HepG2 (cell line): ENCODE measurements at regions not wholly inside any gene's neighbourhood (a gene's known extent, or its start where the extent isn't known, plus 50 kb on each side); places are given as distances from the start of the nearest gene placed in this dataset.
A peak's percentile ranks its signal among the peaks of the same experiment; 100 is the strongest.

Experiments used
- ATF6 ChIP-seq: sonication (generic); formaldehyde crosslinking; conservative IDR thresholded peaks from 2 replicates; pipeline ENCODE4 v1.4.0; 2020; ENCODE audit warnings: missing genetic modification reagents
- DMTF1 ChIP-seq: sonication (generic); formaldehyde crosslinking; IDR thresholded peaks from 2 replicates; pipeline ENCODE4 v1.4.0; 2020; ENCODE audit warnings: mild to moderate bottlenecking, missing genetic modification reagents
- ELF3 ChIP-seq: IDR thresholded peaks from 2 replicates; pipeline ENCODE4 v1.6.1; 2016; ENCODE audit warnings: missing genetic modification reagents, missing compliant biosample characterization
- HIC2 ChIP-seq: sonication (generic); formaldehyde crosslinking; IDR thresholded peaks from 2 replicates; pipeline ENCODE4 v1.9.0; 2022; ENCODE audit warnings: low read depth, missing genetic modification reagents
- HMGXB4 ChIP-seq, 2 experiments: sonication (generic) in 1 of 2; formaldehyde crosslinking in 1 of 2; IDR thresholded peaks; 2 replicates each; pipeline versions ENCODE4 v1.4.0 to v1.6.1; 2018 to 2020; ENCODE audit warnings: missing genetic modification reagents in 2 of 2, borderline replicate concordance in 1 of 2, low read depth in 1 of 2, mild to moderate bottlenecking in 1 of 2, missing biosample characterization in 1 of 2
- KAT8 ChIP-seq: IDR thresholded peaks from 2 replicates; pipeline ENCODE4 v1.6.1; 2016; ENCODE audit warnings: missing genetic modification reagents, missing compliant biosample characterization
- PAWR ChIP-seq: sonication (generic); formaldehyde crosslinking; IDR thresholded peaks from 2 replicates; pipeline ENCODE4 v1.4.0; 2020; ENCODE audit warnings: missing genetic modification reagents, mild to moderate bottlenecking, borderline replicate concordance
- SMAD1 ChIP-seq: sonication (generic); formaldehyde crosslinking; IDR thresholded peaks from 2 replicates; pipeline ENCODE4 v1.4.0; 2020; ENCODE audit warnings: missing genetic modification reagents, low read depth, mild to moderate bottlenecking, borderline replicate concordance
- SRSF4 ChIP-seq: fragments of 200-400 bp; formaldehyde crosslinking; IDR thresholded peaks from one replicate; pipeline ENCODE4 v1.6.1; 2018; ENCODE audit warnings: mild to moderate bottlenecking, low read depth, low read length, moderate library complexity; ENCODE audit not compliant: poor library complexity, severe bottlenecking
- STAT6 ChIP-seq: sonication (generic); formaldehyde crosslinking; IDR thresholded peaks from 2 replicates; pipeline ENCODE4 v1.4.0; 2020; ENCODE audit warnings: missing genetic modification reagents, mild to moderate bottlenecking, borderline replicate concordance
- THAP7 ChIP-seq: sonication (generic); formaldehyde crosslinking; IDR thresholded peaks from 2 replicates; pipeline ENCODE4 v1.8.1; 2023; ENCODE audit warnings: mild to moderate bottlenecking, missing genetic modification reagents
- ZC3H13 ChIP-seq: sonication (generic); formaldehyde crosslinking; IDR thresholded peaks from 2 replicates; pipeline ENCODE4 v1.8.1; 2023; ENCODE audit warnings: mild to moderate bottlenecking, missing genetic modification reagents, moderate library complexity
- ZNF331 ChIP-seq: sonication (generic); formaldehyde crosslinking; IDR thresholded peaks from 2 replicates; pipeline ENCODE4 v1.4.0; 2020; ENCODE audit warnings: missing genetic modification reagents
- ZNF543 ChIP-seq: sonication (generic); formaldehyde crosslinking; IDR thresholded peaks from 2 replicates; pipeline ENCODE4 v1.4.0; 2020; ENCODE audit warnings: mild to moderate bottlenecking, missing genetic modification reagents
- ZNF747 ChIP-seq: sonication (generic); formaldehyde crosslinking; IDR thresholded peaks from 2 replicates; pipeline ENCODE4 v1.8.1; 2023; ENCODE audit warnings: missing genetic modification reagents, mild to moderate bottlenecking, borderline replicate concordance

DNA sequence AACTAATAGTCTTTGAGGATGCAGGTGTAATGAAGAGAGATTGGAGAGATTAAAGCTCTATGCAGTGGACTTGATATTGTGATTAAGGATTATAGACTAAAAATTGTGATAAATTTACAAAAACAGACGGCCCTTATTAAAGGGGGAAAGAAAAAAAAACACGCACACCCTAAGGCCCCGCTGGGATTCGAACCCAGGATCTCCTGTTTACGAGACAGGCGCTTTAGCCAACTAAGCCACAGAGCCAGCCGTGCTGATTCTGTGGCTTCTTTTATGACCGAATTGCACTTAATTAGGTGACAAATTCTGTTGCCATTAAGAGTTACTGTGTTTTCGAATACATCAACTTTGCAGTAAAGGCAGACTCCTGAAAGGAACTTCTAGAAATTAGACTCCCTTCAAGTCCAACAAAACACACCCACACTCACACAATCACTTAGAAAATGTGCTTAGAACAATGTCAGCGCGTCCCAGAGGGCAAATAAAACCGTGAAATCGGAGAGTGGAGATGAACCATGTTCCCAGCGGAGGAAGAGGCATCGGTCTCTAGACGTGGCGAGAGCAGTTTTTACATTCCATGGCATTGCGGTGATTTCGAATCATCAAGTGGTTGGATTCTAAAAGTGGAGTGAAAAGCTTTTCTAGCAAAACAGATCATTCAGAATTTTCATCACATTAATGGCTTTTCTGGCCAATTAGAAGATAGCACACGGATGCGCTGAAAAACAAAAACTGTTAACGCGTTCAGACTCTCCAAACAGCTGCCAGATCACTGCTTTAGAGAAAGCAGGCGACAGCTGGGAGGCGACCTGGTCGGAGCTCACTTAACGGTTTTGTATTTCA is 122.6 kb downstream of the GPX5 start (continued):
- TF ChIP-seq HMGXB4 (CRISPR knock-in tag; IDR thresholded peaks at IDR 0.05; ENCODE audit: borderline replicate concordance in 1 of 2, low read depth in 1 of 2) (peak; percentile 99), ZNF543 (CRISPR knock-in tag) (peak; percentile 56; the same call in 1 of the 2 replicates), ZC3H13 (CRISPR knock-in tag) (0 out of 2 replicates have a peak, but pooled peaks have one; percentile 43), HIC2 (CRISPR knock-in tag) (no peak), SRSF4 (no peak), SMAD1 (CRISPR knock-in tag) (no peak), ZNF331 (CRISPR knock-in tag) (peak; percentile 79), ELF3 (CRISPR knock-in tag) (0 out of 2 replicates have a peak, but pooled peaks have one; percentile 9), ATF6 (CRISPR knock-in tag) (peak; percentile 26; the same call in 1 of the 2 replicates), KAT8 (CRISPR knock-in tag) (peak; percentile 55; the same call in 1 of the 2 replicates), STAT6 (CRISPR knock-in tag) (peak; percentile 62; the same call in 1 of the 2 replicates), THAP7 (CRISPR knock-in tag) (no peak), PAWR (0 out of 2 replicates have a peak, but pooled peaks have one; percentile 51), DMTF1 (no peak), ZNF747 (peak; percentile 73; the same call in 1 of the 2 replicates)
